CD4-positive, alpha-beta T cell treated with Interleukin-1 beta for 1 hour (primary cell): ENCODE measurements at regions not wholly inside any gene's neighbourhood (a gene's known extent, or its start where the extent isn't known, plus 50 kb on each side); places are given as distances from the start of the nearest gene placed in this dataset.
"Not testable (repeated sequence)": the region's sequence is repeated elsewhere in the genome, so short reads cannot be mapped to it uniquely, and the experiment has no call there.

Experiments used
- DNase-seq, 2 donors: peaks; one replicate each; pipeline ENCODE4 v3.0.0-alpha.2; 2020 to 2022

DNA sequence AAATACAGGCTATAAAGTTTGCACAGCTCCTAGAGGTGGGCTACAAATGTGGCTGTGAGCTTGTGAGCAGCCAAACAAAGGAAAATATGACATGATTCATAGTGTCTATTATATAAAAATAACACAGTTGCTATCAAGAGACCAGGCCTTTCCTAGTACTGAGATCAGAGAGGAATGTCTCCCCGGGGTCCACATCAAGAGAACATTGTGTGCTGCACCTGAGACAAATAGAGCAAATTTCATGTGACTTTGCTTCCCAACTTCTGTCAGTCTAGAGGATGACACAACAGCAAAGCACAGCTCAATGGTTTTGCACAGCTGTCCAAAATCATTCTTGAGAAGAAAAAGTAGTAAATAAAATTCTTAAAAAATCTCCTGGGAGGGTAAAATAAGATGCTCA is 297.5 kb upstream of the PRKD1 start:
- no peak for DNase-seq

DNA sequence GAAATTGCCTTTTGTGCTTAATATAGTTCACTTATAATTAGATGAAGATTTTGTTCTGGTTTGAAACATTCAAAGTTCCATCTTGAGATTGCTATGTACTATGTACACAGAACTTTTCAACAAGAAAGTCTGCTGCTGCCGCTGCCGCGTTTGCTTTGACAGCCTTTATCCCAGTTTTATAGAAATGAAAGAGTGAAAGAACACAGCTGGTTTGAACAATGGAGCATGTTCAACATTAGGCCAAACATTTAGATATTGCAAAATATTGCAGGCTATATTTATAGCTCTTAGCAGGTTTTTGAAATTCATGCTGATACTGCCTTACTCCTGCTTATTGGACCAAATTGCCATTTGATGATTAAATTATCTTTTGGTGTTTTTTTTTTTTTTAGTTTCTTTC is 299.8 kb upstream of the PRKD1 start:
- no peak for DNase-seq

DNA sequence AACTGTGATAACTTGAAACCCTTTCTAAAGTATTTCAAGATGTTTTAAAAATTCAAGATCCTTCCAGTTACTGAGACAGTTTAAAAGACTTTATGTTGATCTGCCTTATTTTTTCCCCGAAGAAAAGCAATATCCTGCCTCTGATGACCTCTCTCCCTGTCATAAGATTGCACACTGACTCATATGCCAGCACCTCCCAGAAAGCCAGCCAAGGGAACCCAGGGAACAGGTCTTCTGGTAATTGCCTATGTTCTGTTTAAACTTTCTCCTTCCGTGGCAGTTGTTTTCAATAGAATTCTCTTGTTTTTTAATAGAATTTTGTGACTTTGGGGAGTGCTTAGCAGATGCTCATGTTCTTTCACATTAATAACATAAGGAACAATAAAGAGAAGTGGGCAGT is 300.2 kb upstream of the PRKD1 start:
- DNase-seq: no peak

DNA sequence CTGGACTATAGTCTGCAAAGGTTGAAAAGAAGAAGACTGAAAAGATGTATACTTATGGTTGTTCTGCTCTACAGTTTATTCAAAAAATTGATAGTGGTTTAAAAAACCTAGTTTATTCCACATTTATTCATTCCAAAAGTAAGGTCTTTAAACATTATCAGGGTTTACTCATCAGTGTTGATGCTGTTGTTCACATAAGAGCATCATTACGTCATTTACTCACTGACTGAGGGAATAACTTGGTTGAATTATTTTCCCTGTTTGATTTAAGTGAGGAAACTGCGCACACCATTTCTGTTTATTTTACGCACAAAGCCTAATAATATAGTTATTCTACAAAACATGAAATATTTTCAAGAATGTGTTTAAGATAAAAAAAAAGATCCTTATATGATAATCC is 303.1 kb upstream of the PRKD1 start:
- no peak for DNase-seq

DNA sequence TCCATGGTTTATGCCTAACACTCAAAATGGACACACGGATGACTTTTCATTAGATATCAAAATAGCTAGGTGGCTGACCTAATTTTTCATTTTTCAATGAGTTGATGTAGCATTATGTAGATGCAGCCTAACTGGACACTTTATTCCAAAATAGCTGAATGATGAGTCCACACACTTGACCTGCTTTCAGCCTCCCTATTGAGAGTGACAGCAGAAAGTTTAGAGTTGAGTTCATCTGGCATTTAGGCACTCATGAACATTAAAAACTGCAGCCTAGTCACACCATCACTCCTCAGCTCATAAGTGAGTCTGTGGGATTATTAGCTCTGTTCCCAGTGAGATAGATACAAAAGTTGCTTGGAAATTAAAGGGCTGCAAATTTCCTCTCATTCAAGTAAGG is 307.3 kb upstream of the PRKD1 start:
- DNase-seq: no peak

DNA sequence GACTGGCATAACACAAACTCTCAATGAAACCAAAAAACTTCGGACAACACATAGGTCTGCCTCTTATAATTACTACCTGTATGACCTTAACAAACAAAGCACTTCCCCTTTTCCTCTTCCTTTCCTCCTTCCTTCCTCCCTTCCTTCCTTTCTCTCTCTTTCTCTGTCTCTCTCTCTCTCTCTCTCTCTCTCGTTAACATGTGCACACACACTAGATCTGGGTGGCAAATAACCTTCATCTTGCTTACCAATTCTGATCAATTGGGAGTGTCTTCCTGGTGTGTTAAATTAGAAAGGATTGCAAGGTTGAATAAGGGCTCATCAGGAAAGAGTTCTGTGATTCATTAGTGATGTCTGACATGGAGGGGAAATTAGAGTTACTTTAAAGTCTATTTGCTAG is 307.8 kb upstream of the PRKD1 start:
- DNase-seq: no peak

DNA sequence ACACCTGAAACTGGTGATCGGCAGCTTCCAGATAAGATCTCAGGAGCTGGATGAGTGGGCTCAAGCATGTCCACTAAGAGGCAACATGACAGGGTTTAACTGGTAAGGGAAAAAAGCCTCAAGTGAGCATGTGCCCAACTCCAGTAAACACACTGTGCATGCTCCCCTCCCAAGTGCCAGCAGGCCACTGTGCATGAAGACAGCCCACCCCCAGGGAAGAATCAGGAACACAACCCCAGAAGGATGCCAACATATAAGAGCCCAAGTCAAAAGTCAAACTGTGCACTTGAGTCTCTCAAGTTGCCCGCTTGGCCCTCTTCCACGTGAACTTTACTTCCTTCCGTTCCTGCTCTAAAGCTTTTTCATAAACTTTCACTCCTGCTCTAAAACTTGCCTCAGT is 311.3 kb upstream of the PRKD1 start:
- DNase-seq: no peak

DNA sequence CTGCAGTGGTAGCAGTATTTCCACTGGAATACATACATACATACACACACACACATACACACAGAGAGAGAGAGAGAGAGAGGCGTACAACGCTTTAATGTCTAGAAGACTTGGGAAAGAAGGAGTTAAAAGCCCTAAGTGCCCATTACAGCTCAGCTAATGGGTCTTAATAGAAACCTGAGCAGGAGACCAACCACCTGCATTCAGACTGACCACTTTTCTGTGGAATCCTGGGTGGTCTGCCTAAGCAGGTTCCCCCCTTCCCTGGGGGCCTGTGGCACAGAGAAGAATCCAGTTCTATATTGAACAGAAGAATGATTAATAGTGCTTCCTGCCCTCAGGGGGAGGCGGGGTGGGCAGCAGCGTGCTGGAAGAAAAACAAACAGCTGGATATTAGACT is 312.4 kb upstream of the PRKD1 start:
- no peak for DNase-seq

DNA sequence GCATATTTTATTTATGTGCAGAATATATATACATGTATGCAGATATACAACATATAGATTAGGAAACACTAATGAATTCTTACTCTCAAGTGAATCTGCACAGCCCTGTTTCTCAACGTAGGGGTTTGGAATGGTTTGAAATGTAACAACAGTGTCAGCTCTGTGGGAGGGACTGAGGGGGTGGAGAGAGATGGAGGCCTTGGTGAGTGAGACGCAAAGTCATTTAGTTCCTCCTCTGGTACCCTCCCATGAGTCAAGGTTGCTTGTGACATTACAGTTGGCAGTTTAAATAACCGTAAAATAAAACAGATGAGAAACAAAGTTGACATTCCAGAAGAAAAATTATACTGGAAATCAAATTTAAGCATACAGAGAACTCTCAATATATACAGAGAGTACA is 313.0 kb upstream of the PRKD1 start:
- no peak for DNase-seq

DNA sequence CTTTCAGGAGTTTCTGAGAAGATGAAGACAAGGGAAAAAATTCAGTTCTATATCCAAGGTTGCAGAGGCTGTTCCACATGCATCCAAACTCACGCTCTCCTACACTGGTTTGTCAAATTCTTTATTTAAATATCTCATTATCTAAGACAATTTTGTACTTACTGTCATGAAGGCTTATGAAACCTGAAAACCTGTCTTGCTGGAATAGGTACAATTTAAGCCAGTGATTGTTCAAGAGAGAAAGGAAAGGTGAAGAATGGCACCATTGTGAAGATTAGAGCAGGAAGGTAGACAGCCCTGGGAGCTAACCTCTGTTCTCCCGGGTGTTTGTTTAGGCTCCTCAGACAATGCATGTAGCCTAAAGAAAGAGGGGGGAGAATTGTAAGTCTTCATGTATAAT is 315.1 kb upstream of the PRKD1 start:
- DNase-seq: no peak

DNA sequence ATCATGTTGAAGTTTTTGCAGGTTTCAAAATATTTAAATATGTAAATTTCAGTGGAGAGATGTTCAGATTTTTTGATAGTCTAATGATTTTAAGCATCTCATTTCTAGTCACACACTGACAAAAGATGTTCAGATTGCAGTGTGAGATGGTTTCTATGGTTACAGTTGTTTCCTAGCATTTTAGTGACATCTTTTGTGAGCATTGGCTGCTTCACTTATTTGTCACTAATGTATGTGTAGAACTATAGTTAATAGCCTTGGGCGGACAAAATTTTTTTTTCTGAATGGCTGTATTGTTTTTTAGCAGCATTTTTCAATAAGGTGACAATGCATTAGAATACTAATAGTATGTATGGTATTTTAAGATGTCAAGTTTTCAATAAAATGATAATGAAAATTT is 315.6 kb upstream of the PRKD1 start:
- DNase-seq: no peak

DNA sequence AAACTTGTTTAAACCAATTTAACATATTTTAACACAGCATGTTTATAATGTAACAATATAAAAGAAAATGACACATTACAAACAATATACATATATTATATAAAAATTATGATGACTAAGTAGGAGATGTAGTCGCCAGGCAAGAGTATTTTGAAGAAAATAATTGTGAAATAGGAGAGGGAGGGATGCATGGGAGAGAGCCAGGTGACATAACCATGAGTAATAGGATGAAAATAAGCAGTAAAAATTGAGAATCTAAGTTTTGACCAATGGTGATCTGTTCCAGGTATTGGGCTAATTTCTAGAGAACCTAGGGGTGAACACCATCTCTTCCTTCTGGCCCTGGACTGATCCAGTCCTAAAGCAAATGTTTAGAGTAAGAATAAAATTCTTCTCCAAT is 315.2 kb upstream of the G2E3 start:
- DNase-seq: no peak

DNA sequence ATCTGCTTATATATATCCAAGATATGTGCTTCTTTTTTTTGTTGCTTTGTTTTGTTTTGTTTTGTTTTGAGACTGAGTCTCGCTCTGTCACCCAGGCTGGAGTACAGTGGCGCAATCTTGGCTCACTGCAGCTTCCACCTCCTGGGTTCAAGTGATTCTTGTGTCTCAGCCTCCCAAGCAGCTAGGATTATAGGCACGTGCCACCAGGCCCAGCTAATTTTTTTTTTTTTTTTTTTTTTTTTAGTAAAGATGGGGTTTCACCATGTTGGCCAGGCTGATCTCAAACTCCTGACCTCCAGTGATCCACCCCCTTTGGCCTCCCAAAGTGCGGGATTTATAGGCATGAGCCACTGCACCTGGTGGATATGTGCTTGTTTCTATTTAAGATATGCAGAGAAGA is 314.6 kb upstream of the G2E3 start:
- DNase-seq: not testable (repeated sequence)

DNA sequence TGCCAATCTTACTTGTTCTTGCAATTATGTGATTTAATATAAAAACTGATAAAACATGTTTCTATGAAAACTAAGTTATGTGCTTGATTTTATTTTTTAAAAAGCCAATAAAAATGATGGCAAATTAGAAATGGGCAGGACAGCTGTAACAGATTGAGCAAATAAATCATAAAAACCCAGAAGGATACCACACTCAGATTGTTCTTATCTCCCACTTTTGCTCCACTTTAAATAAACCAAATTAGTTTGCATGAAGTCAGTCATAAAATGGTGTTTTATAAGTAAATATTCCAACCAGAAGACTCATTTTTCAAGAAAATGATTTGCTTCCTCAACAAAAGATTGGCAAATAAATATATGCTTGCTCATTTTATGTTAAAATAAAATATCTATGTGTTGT is 307.9 kb upstream of the G2E3 start:
- DNase-seq: no peak

DNA sequence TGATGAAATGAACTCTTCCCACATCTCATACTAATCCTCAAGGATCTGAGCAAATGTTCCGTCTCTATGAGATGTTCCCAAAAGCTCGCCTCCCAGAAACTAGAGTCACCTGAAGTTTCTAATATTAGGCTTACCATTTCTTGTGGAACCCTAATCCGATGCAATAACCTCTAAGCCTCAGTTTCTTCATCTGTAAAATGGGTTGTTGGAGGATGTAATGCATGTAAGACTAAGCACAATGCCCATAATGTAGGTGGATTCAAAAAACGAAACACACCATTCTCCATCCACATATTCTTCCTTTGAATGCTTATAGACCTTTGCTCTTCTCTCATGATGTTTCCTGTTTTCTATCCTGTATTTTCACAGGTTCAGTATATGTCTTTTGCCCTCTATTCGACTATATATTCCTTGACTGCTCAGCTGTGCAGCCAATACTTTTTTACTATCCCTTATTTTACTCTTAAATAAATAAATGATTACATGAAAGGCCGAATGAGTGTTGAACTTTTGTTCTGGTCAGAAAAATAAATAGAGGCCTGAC is 307.3 kb upstream of the G2E3 start:
- no peak for DNase-seq

DNA sequence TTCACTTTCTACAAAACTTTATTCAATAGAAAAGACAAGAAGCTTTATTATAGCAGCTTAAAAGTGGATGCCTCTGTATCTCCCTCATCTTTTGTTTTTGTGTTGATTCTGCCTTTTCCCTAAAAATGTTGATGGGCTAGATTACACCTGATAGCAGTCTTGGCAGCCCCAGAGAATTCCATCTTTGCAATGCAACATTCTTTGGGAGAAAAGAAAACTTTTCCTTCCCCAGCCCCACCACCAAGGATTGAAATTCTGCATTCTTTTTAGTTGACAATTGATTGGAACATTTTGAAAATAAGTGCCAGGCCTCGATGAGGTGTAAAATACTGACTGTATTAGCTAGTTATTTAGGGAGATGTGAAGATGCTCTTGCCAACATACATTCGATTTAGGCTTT is 306.8 kb upstream of the G2E3 start:
- no peak for DNase-seq

DNA sequence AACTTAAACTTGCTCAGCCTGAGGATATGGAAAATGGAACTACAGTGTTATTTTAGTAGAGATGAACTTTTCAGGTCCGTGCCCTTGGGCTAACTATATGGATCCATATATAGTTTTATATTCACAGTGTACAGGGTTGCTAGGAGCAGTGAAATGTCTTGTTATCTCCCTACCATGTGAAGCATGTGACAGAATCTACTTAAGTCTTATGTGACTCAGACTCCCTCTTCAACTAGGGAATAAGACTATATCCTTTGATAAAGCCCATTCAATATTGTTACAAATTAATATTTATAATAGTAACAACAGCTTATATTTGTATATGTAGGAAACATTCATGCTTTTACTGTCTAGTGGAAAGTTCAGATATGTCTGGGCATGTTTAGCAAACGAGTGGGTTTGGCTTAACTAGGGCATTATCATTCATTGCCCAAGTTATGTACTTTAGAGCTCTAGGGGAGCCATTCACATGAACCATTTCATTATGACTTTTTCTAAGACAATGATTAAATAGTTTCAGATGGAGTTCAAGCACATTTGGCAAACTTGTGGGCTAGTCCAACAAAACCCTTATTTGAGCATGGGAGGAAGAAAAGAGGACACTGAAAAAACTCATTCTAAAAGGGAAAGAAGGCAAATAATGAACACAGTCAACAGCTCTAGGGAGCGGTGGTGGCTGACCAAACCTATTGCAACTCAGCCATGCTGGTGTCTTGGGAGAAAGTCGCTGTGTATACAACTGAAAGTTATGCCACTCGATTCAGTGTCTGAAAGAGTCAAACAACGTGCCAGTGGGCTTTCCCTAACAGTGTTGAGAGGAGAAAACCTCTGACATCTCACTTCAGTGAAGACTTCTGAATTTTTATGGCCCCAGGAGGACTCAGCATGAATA is 305.9 kb upstream of the G2E3 start:
- DNase-seq: no peak

DNA sequence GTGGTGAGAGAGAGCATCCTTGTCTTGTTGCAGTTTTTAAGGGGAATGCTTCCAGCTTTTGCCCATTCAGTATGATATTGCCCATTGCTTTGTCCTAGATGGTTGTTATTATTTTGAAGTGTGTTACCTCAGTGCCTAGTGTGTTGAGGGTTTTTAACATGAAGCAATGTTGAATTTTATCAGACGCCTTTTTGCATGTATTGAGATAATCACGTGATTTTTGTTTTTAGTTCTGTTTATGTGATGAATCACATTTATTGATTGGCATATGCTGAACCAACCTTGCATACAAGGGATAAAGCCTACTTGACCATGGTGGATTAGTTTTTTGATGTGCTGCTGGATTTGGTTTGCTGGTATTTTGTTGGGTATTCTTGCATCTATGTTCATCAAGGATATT is 302.3 kb upstream of the G2E3 start:
- DNase-seq: no peak

DNA sequence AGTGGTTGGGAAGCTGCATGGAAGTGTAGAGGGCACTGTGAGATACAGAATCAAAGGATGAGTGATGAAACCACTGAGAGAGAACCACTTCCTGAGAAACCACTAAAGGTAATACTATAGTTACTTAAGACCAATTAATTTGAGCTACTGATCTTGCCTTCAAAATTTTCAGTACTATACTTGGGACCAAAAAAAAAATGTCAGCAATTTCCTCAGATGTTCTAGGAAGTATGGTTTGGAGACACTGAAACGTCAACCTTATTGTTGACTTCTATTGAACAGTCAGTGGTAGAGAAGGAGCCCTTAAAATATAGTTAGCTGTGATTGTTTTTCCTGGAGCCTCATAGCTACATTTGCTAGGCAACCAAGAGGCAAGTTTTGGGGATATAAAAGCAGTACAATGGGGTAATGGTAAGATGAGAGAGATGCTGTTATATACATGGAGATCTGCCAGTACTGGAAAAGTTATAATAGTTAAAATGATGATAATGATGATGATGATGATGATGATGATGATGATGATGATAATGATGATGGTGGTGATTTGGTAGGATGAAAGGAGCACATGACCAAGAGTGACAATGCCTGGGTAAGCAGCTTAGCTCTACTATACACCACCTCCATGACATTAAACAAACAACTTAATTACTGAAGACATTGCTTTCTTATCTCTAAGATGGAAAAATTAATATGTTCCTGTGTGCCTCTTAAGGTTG is 300.9 kb upstream of the G2E3 start:
- DNase-seq: no peak

DNA sequence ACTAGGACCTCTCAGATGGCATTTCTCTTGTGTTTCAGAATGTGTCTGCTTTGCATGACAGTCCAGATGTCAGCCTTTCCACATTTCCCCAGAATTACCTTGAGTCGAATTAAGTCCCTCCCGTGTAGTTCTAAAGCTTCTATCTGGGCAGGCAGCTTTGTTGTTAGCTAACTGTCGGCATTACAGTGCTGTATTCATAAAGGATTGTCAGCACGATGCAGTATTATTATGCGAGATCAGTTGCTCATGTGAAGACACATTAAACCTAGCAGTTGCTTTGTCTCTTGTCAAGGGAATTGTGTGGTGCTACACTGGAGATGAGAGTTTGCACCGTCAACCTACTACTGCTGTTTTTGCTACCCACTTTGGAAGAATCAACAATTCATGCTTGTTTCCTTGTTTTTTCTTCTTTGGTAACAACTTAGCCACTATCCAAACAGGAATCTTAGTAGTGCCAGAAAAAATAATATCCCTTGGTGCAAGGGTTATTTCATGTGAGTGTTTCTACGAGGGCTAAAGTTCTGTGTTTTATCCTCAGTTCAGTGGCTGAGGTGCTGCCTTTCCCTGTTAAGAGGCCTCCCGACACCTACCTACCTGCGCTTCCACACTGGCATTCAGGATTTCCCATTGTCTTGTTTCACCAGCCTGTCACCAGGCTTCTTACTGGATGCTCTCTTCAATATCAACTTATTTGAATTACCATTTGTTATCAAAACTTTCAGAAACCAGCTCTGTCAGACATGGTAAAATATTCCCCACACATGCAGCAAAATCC is 297.9 kb upstream of the G2E3 start:
- no peak for DNase-seq

DNA sequence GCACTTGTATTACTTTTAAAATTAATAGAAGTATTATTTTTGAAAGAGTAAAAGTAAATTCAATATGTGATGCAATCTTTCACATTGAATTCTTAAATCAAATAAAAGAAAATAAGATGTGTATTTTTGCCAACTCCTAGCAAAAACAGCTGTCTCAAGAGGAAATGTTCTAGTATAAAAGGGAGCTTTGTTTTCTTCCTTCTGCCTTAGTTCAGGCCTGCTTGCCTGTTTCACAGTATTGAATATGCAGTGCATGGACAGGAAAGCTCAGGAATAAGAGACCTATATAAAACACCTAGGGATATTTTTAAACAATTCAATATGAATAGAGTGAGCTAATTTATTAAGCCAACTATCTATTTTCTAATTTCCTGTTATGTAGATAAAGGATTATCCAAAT is 294.8 kb upstream of the G2E3 start:
- DNase-seq: no peak

DNA sequence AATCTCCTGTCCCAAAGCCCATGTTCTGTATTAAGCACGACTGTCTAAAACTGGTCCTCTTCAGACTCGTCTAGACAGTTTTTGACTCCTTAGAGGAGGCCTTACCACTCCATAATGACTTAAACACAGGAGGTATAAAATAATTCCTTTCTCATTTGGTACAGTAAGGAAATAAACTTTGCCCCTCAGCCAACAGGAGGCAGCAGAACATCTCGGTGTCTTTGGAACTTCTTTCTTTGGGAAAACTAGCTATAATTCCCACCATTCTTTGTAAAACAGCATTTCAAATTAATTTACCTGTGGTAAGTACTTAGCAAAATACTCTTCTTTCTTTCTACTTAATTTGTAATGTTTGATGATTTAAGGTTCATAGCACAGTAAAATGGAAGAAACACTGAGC is 292.7 kb upstream of the G2E3 start:
- no peak for DNase-seq

DNA sequence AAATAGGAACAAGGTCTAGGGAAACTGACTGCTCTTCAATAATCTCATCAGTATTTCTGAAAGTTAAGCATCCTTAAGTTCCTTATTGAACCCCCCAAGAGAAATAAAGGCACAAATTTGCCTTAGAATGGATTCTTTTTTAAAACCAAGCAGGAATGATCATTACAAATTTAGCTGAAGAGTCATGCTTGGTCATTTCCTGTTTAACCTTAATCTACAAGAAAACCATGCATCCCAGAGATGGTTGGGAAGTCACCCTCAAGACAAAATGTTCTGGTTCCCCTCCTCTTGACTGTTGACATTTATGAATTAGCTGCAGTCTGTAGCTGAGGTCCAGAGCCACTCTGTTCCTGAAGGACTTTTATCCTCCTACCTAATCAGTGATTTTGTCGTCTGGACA is 291.8 kb upstream of the G2E3 start:
- no peak for DNase-seq
